IMR-90 (cell line): ENCODE measurements at regions not wholly inside any gene's neighbourhood (a gene's known extent, or its start where the extent isn't known, plus 50 kb on each side); places are given as distances from the start of the nearest gene placed in this dataset.

Experiments used
- CTCF ChIP-seq: conservative IDR thresholded peaks from 2 replicates; pipeline ENCODE4 v1.5.1; 2012; ENCODE audit warnings: mild to moderate bottlenecking, low read depth, low read length, improper control_type of control experiment
- POLR2A ChIP-seq: IDR thresholded peaks from 2 replicates; pipeline ENCODE4 v1.6.1; 2012; ENCODE audit warnings: mild to moderate bottlenecking, low read depth, low read length
- RAD21 ChIP-seq: IDR thresholded peaks from 2 replicates; pipeline ENCODE4 v1.6.1; 2012; ENCODE audit warnings: low read length, improper control_type of control experiment
- SMC3 ChIP-seq: fragments of 150-350 bp; IDR thresholded peaks from 2 replicates; pipeline ENCODE4 v1.6.1; 2016; ENCODE audit warnings: low read depth, mild to moderate bottlenecking, antibody characterized with exemption, low read length, moderate library complexity
- USF2 ChIP-seq: fragments of 150-350 bp; IDR thresholded peaks from 2 replicates; pipeline ENCODE4 v1.6.1; 2017; ENCODE audit warnings: mild to moderate bottlenecking, antibody characterized with exemption, low read length, low read depth

DNA sequence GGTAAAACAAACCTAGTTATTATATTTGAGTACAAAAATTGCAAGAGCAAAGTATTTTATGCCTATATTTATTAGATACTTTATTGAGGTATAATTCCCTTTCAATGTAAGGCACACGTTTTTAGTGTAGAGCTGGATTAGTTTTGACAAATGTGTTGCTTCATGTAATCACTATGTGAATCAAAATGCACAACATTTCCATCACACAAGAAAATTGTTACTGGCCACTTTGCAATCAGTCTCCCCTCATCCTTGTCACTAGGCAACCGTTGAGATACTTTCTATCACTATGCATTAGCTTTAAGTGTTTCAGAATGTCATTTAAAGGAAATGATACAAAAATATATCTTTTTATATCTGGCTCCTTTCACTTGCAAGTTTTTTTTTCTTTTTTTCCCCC is 531.0 kb downstream of the CCER1 start:
- TF ChIP-seq CTCF (no peak), SMC3 (no peak), USF2 (no peak), RAD21 (no peak), POLR2A (no peak)
